ENCODE measurements at regions not wholly inside any gene's neighbourhood (a gene's known extent, or its start where the extent isn't known, plus 50 kb on each side); places are given as distances from the start of the nearest gene placed in this dataset.

GRCh38 chr2:21620771-21621170 is 497.0 kb downstream of the TDRD15 start:
- TF ChIP-seq CTCF (IDR thresholded peaks at IDR 0.05; ENCODE audit: insufficient read depth, low read depth, low read length) = no peak
- no peak overlapping the region for H3K4me3 ChIP-seq (ENCODE audit: low read depth, low read length)
- H3K27me3 ChIP-seq (ENCODE audit: control insufficient read depth, insufficient read depth, low read length) = no peaks in the 10 kb centered on the region
- POLR2A ChIA-PET = no interaction called here
- no peak for DNase-seq (ENCODE audit: low read depth)
- H3K36me3 ChIP-seq (ENCODE audit: control insufficient read depth, insufficient read depth, low read length) = no peaks in the 10 kb centered on the region
- CTCF ChIA-PET = no interaction called here

- ChIA-PET POLR2A (no interaction called here), CTCF (interaction anchor here (0.6 kb wide), 1 partner anchor 150 kb away, joined by 3 read pairs; no protein-coding TSS in a partner anchor)
- H3K27me3 ChIP-seq (ENCODE audit: control insufficient read depth, insufficient read depth, low read length) = no peaks in the 10 kb centered on the region
- no peaks in the 10 kb centered on the region for H3K36me3 ChIP-seq (ENCODE audit: control insufficient read depth, insufficient read depth, low read length)
- H3K4me3 ChIP-seq (ENCODE audit: low read depth, low read length) = no peak overlapping the region
- DNase-seq (ENCODE audit: low read depth) = peak; percentile 19
- TF ChIP-seq CTCF (IDR thresholded peaks at IDR 0.05; ENCODE audit: insufficient read depth, low read depth, low read length) = peak; percentile 30; the same call in 1 of the 2 replicates
Measured at GRCh38 chr2:21627938-21628337, 504.2 kb downstream of the TDRD15 start.

GRCh38 chr2:21633015-21633414 is 509.2 kb downstream of the TDRD15 start:
- Histone ChIP-seq H3K27me3 (ENCODE audit: control insufficient read depth, insufficient read depth, low read length) (no peaks in the 10 kb centered on the region), H3K36me3 (ENCODE audit: control insufficient read depth, insufficient read depth, low read length) (no peaks in the 10 kb centered on the region), H3K4me3 (ENCODE audit: low read depth, low read length) (no peak overlapping the region)
- ChIA-PET CTCF (no interaction called here), POLR2A (no interaction called here)
- no peak for DNase-seq (ENCODE audit: low read depth)
- TF ChIP-seq CTCF (IDR thresholded peaks at IDR 0.05; ENCODE audit: insufficient read depth, low read depth, low read length) = no peak

- Histone ChIP-seq H3K36me3 (ENCODE audit: control insufficient read depth, insufficient read depth, low read length) (no peaks in the 10 kb centered on the region), H3K4me3 (ENCODE audit: low read depth, low read length) (no peak overlapping the region), H3K27me3 (ENCODE audit: control insufficient read depth, insufficient read depth, low read length) (no peaks in the 10 kb centered on the region)
- no peak for TF ChIP-seq CTCF (IDR thresholded peaks at IDR 0.05; ENCODE audit: insufficient read depth, low read depth, low read length)
- ChIA-PET CTCF (interaction anchor here (1.1 kb wide), 1 partner anchor 9 kb away, joined by 3 read pairs; no protein-coding TSS in a partner anchor), POLR2A (no interaction called here)
- no peak for DNase-seq (ENCODE audit: low read depth)
Measured at GRCh38 chr2:21633466-21633865, 509.7 kb downstream of the TDRD15 start.

- no peak for DNase-seq (ENCODE audit: low read depth)
- ChIA-PET POLR2A (no interaction called here), CTCF (interaction anchor here (1.1 kb wide), 1 partner anchor 9 kb away, joined by 3 read pairs; no protein-coding TSS in a partner anchor)
- Histone ChIP-seq H3K36me3 (ENCODE audit: control insufficient read depth, insufficient read depth, low read length) (no peaks in the 10 kb centered on the region), H3K4me3 (ENCODE audit: low read depth, low read length) (no peak overlapping the region), H3K27me3 (ENCODE audit: control insufficient read depth, insufficient read depth, low read length) (no peaks in the 10 kb centered on the region)
- no peak for TF ChIP-seq CTCF (IDR thresholded peaks at IDR 0.05; ENCODE audit: insufficient read depth, low read depth, low read length)
Measured at GRCh38 chr2:21633911-21634310, 510.1 kb downstream of the TDRD15 start.

Measured in BJ (cell line).